Testis (tissue), 2 donors: ENCODE measurements at regions not wholly inside any gene's neighbourhood (a gene's known extent, or its start where the extent isn't known, plus 50 kb on each side); places are given as distances from the start of the nearest gene placed in this dataset.

Experiments used
- CTCF ChIP-seq, 3 experiments: fragments of 450-650 bp in 2 of 3; fragments of 200-600 bp in 1 of 3; sonication (generic) in 1 of 3; IDR thresholded peaks; one replicate each; pipeline ENCODE4 v1.5.1; 2016 to 2019; ENCODE audit warnings: antibody characterized with exemption in 3 of 3, mild to moderate bottlenecking in 2 of 3, moderate library complexity in 1 of 3
- POLR2A ChIP-seq: fragments of 450-650 bp; IDR thresholded peaks from one replicate; pipeline ENCODE4 v1.6.1; 2017; ENCODE audit warnings: antibody characterized with exemption, mild to moderate bottlenecking, moderate library complexity

GRCh38 chr6:4186385-4186784 lies 51.0 kb upstream of the ECI2 start:
- no peak for TF ChIP-seq CTCF (IDR thresholded peaks at IDR 0.05)
- no peak for TF ChIP-seq POLR2A
